Keratinocyte (primary cell): ENCODE measurements at regions not wholly inside any gene's neighbourhood (a gene's known extent, or its start where the extent isn't known, plus 50 kb on each side); places are given as distances from the start of the nearest gene placed in this dataset.

Experiments
- DNase-seq: peaks from one replicate; pipeline ENCODE4 v3.0.0-alpha.2; 2011; ENCODE audit warnings: low read depth, missing footprints, low spot score
- FAIRE-seq: peaks from 2 replicates; lab custom pipeline; 2011; peaks lifted over from hg19 to GRCh38; lab: Jason Lieb, UNC
- H2AFZ ChIP-seq: 2 replicates; pipeline ENCODE4 v1.6.0; 2012; ENCODE audit warnings: low read length, control low read depth, inconsistent platforms; ENCODE audit not compliant: control insufficient read depth
- H3K27ac ChIP-seq: 2 replicates; pipeline ENCODE4 v1.5.1; 2011; ENCODE audit warnings: low read length; ENCODE audit not compliant: control insufficient read depth, insufficient read depth
- H3K27me3 ChIP-seq: 3 replicates; pipeline ENCODE4 v1.6.0; 2011; ENCODE audit warnings: low read length; ENCODE audit not compliant: control insufficient read depth, insufficient read depth; ENCODE audit errors: extremely low read depth
- H3K36me3 ChIP-seq, 2 experiments: 2 replicates in 1 of 2; 3 replicates in 1 of 2; pipeline ENCODE4 v1.5.1; 2011; ENCODE audit warnings: low read length in 2 of 2, mild to moderate bottlenecking in 1 of 2; ENCODE audit not compliant: control insufficient read depth in 2 of 2, insufficient read depth in 2 of 2; ENCODE audit errors: extremely low read depth in 1 of 2
- H3K4me1 ChIP-seq: 3 replicates; pipeline ENCODE4 v1.5.1; 2011; ENCODE audit warnings: low read length; ENCODE audit not compliant: control insufficient read depth, insufficient read depth; ENCODE audit errors: extremely low read depth
- H3K4me2 ChIP-seq: 3 replicates; pipeline ENCODE4 v1.6.0; 2011; ENCODE audit warnings: low read depth, low read length; ENCODE audit not compliant: control insufficient read depth, insufficient read depth; ENCODE audit errors: extremely low read depth
- H3K4me3 ChIP-seq, 3 experiments: fragments of 200-600 bp in 1 of 3; sonication (generic) in 1 of 3; 2 replicates in 2 of 3; 3 replicates in 1 of 3; pipeline ENCODE4 v1.5.1; 2011 to 2016; ENCODE audit warnings: low read length in 3 of 3, mild to moderate bottlenecking in 3 of 3, control low read depth in 2 of 3, inconsistent platforms in 1 of 3, low read depth in 1 of 3, mixed read lengths in 1 of 3, mixed run types in 1 of 3, moderate library complexity in 1 of 3; ENCODE audit not compliant: control insufficient read depth in 2 of 3, insufficient read depth in 2 of 3; ENCODE audit errors: extremely low read depth in 1 of 3
- H3K79me2 ChIP-seq: 2 replicates; pipeline ENCODE4 v1.6.0; 2012; ENCODE audit warnings: low read length; ENCODE audit not compliant: control insufficient read depth, insufficient read depth
- H3K9ac ChIP-seq: 3 replicates; pipeline ENCODE4 v1.6.0; 2011; ENCODE audit warnings: low read length; ENCODE audit not compliant: control insufficient read depth, insufficient read depth; ENCODE audit errors: extremely low read depth
- H3K9me1 ChIP-seq: 3 replicates; pipeline ENCODE4 v1.6.0; 2011; ENCODE audit warnings: low read length; ENCODE audit not compliant: control insufficient read depth, insufficient read depth; ENCODE audit errors: extremely low read depth
- H3K9me3 ChIP-seq: 2 replicates; pipeline ENCODE4 v1.5.1; 2012; ENCODE audit warnings: low read depth, low read length; ENCODE audit not compliant: control insufficient read depth
- H4K20me1 ChIP-seq: 3 replicates; pipeline ENCODE4 v1.6.0; 2011; ENCODE audit warnings: low read length; ENCODE audit not compliant: control insufficient read depth, insufficient read depth; ENCODE audit errors: extremely low read depth
- EZH2 ChIP-seq: IDR thresholded peaks from one replicate; pipeline ENCODE4 v1.6.1; 2012; ENCODE audit warnings: inconsistent platforms, mild to moderate bottlenecking, low read length, moderate library complexity
- dilution Hi-C: fragments of 300-500 bp; cut with MboI; formaldehyde crosslinking; loops from one replicate; pipeline ENCODE4 v1.7.0; 2020; ENCODE audit warnings: low sequenced_read_pairs; ENCODE audit not compliant: extremely low pct_ligation_motif_present
- TF ChIP-seq, protein P1 (sequence below), 3 experiments: IDR thresholded peaks in 1 of 3; conservative IDR thresholded peaks in 1 of 3; optimal IDR thresholded peaks in 1 of 3; 2 replicates in 2 of 3; 3 replicates in 1 of 3; pipeline versions ENCODE3 to v1.5.1; 2011; ENCODE audit warnings: low read length in 3 of 3, mild to moderate bottlenecking in 3 of 3, moderate library complexity in 2 of 3, control low read depth in 1 of 3, inconsistent platforms in 1 of 3; ENCODE audit not compliant: insufficient read depth in 2 of 3; ENCODE audit errors: extremely low read depth in 1 of 3

DNA sequence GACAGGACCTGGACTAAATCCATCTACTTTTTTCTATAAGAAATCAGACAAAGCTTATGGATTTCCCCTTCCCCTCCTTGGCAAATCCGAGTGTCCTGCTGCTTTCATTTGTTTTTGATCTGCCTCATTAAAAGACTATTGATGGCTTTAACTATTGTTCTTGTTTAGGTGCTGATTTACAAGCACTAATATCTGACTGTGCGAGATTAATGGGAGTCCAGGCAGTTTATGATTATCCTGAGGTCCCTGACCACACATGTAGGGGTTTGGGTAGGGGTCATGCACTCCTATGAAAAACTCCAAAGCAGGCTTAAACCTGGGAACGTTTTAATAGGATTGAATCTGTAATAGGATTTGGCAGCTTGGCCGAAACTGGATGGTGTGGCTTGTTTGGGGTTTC, 317.5 kb upstream of the POU3F2 start:
- Histone ChIP-seq H3K4me3 (no peak overlapping the region), H3K79me2 (no peaks in the 10 kb centered on the region), H3K27me3 (no peaks in the 10 kb centered on the region), H3K9me3 (no peaks in the 10 kb centered on the region), H2AFZ (no peak overlapping the region), H3K27ac (no peak overlapping the region), H4K20me1 (no peaks in the 10 kb centered on the region), H3K4me1 (no peaks in the 10 kb centered on the region), H3K9me1 (no peaks in the 10 kb centered on the region), H3K36me3 (no peaks in the 10 kb centered on the region), H3K4me2 (no peak overlapping the region), H3K9ac (no peak overlapping the region)
- FAIRE-seq (no peak), DNase-seq (no peak)
- dilution Hi-C loops, result no loop called here
- TF ChIP-seq EZH2, result no peak
- TF ChIP-seq, protein P1, sequence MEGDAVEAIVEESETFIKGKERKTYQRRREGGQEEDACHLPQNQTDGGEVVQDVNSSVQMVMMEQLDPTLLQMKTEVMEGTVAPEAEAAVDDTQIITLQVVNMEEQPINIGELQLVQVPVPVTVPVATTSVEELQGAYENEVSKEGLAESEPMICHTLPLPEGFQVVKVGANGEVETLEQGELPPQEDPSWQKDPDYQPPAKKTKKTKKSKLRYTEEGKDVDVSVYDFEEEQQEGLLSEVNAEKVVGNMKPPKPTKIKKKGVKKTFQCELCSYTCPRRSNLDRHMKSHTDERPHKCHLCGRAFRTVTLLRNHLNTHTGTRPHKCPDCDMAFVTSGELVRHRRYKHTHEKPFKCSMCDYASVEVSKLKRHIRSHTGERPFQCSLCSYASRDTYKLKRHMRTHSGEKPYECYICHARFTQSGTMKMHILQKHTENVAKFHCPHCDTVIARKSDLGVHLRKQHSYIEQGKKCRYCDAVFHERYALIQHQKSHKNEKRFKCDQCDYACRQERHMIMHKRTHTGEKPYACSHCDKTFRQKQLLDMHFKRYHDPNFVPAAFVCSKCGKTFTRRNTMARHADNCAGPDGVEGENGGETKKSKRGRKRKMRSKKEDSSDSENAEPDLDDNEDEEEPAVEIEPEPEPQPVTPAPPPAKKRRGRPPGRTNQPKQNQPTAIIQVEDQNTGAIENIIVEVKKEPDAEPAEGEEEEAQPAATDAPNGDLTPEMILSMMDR (optimal IDR thresholded peaks at IDR 0.05 in 1 of 3, IDR thresholded peaks at IDR 0.05 in 1 of 3, conservative IDR thresholded peaks at IDR 0.05 in 1 of 3; ENCODE audit: extremely low read depth in 1 of 3, insufficient read depth in 2 of 3, low read length in 3 of 3), result no peak

DNA sequence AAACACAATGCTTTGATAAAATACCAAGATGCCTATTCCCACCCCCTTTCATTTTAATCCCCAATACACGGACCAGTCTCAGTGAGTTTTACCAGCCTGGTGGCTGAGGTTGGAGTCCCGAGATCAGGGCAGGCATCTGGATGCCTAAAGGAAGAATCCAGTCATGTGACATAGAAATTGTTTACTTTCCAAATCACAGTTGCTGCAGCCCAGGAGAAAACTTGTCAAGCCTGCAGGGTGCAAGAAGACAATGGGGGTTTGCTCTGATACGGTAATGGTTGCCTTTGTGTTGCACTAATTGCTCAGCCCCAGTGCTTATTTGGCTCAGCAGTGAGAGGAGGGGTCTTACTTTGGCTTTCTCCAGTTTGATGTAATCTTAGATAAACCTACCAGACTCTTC, 308.5 kb upstream of the POU3F2 start:
- H3K4me1 ChIP-seq, result no peaks in the 10 kb centered on the region
- H3K4me3 ChIP-seq, result no peak overlapping the region
- H3K9ac ChIP-seq, result no peak overlapping the region
- no peaks in the 10 kb centered on the region for H3K36me3 ChIP-seq
- H4K20me1 ChIP-seq, result no peaks in the 10 kb centered on the region
- no peaks in the 10 kb centered on the region for H3K27me3 ChIP-seq
- dilution Hi-C loops, result no loop called here
- H2AFZ ChIP-seq, result no peak overlapping the region
- no peaks in the 10 kb centered on the region for H3K79me2 ChIP-seq
- H3K27ac ChIP-seq, result no peak overlapping the region
- no peak for FAIRE-seq
- no peak overlapping the region for H3K4me2 ChIP-seq
- DNase-seq, result no peak
- no peaks in the 10 kb centered on the region for H3K9me1 ChIP-seq
- TF ChIP-seq, protein P1 (optimal IDR thresholded peaks at IDR 0.05 in 1 of 3, IDR thresholded peaks at IDR 0.05 in 1 of 3, conservative IDR thresholded peaks at IDR 0.05 in 1 of 3; ENCODE audit: extremely low read depth in 1 of 3, insufficient read depth in 2 of 3, low read length in 3 of 3), result no peak
- no peak for TF ChIP-seq EZH2
- no peaks in the 10 kb centered on the region for H3K9me3 ChIP-seq
